OCI-M2 (cell line): ENCODE measurements at regions not wholly inside any gene's neighbourhood (a gene's known extent, or its start where the extent isn't known, plus 50 kb on each side); places are given as distances from the start of the nearest gene placed in this dataset.

Source experiments
- DNase-seq: peaks from one replicate; lab custom pipeline; 2025; ENCODE audit not compliant: unreplicated experiment; lab: John Stamatoyannopoulos, UW

DNA sequence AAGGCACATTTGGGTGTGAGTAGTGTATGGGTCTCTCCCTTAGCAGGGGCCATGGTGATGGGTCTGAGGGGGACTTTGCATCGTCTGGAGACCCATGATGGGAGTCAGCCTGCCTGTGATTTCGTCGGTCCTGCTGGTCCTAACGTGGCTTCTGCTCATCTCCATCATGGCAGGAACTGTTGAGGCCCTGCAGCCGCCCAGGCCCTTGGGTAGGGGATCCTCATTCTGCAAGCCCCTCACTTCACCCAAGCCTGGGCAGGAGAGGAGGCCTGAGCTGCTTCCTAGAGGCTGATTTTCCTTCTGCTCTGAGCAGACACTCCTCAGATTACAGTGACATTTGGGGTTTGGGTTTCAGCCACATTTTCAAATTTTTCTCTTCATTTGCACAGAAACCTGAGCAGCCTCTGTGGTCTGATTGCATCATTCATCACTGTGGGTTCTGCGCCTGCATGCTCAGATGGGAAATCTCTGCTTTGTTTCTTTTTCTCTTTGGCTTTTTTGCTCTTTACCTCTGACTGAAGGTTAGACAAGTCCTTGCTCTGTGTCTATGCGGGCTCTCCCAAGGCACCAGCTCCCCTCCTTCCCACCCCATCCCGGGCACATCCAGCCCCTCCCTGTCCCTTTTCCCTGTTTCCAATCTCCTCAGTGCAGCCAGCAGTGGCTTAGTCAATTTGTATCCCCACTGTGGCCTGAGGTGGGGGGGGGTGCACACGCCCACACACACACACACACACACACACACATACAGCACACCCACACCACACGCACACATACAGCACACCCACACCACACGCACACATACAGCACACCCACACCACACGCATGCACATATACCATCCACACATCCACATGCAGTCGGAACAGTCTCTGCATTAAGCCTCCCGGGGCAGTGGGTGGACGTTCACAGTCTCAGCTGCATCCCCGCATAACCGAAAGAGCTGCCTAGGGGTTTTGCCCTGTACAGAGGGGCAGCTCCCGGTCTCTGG is 305.4 kb upstream of the HS6ST1 start:
- DNase-seq = no peak

- no peak for DNase-seq
Measured at GRCh38 chr2:128624956-128625355, 306.3 kb upstream of the HS6ST1 start.

GRCh38 chr2:128625421-128625820 is 306.8 kb upstream of the HS6ST1 start:
- DNase-seq = no peak

GRCh38 chr2:128625963-128626759 is 307.5 kb upstream of the HS6ST1 start:
- DNase-seq = no peak

DNA sequence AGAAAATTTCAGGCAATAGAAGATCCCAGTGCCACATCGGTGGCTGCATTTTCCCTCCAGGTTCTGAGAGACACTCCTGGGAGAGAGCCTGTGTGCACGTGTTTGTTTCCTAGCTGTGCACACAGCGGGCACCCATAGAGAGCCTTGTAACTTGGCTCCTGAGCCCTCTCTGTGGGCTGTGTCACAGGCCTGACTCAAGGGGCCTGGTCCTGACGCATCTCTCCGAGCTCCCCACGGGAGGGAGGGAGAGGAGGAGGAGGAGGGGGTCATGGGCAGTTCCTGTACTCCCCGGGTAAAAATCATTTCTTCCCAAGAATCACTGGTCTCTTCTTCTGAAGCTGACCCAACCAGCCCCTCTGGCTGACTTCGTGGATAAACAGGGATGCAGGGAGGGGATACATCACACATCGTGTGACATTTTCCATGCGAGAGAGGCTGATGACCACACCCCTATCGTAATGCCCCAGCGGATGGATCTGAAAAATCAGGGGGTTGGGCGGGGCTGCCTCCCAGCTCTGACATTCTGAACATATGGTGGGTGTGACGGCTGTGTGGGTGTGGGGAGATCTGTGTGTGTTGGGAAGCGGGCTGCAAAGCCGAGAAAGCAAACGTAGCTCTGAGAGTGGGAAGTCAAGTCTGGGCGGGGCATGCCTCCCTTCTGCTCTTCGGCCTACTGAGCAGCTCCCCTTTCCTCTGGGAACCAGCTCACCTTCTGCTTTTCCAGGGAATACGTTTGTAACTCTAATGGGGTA is 308.3 kb upstream of the HS6ST1 start:
- DNase-seq = no peak

- DNase-seq = no peak
Measured at GRCh38 chr2:128628206-128628605, 309.5 kb upstream of the HS6ST1 start.

- no peak for DNase-seq
Measured at GRCh38 chr2:128628996-128629395, 310.3 kb upstream of the HS6ST1 start.

GRCh38 chr2:128630974-128631697 is 312.5 kb upstream of the HS6ST1 start:
- DNase-seq = no peak

DNA sequence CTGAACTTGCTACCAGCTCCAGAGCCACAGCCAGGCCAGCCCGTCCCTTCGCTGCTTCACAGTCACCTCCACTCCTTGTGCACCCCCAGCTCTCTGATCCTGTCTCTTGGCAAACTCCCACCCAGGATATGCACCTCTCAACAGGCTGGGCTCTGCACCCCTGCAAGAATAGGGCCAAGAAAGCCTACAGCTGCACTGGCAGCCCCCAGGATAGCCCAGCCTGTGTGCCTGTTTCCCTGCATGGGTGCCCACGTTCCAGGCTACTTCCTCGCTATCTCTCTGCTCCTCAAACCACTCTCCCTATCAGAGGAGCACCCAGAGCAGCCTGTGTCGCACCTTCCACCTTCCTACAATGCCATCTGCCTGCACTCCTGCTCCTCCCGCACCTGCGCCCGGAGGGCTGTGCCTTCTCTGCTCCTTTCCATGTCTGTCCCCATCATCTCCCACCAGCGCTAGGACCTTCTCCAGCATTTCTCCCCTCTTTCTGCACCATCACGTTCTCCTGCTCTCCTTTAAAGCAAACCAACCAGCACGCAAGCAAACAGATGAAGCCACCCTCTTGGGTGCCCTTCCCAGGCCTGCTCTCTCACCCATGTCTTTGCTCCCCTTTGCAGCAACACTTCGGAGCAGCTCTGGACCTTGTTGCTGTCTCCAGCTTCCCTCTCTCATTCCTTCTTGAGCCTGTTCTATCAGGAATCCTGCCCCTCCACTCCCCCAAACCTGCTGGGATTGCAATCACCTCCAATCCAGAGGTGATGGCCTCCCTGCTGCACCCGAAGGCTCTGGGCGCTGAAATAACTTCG is 313.2 kb upstream of the HS6ST1 start:
- DNase-seq = no peak

GRCh38 chr2:128632501-128632800 is 313.8 kb upstream of the HS6ST1 start:
- no peak for DNase-seq

DNA sequence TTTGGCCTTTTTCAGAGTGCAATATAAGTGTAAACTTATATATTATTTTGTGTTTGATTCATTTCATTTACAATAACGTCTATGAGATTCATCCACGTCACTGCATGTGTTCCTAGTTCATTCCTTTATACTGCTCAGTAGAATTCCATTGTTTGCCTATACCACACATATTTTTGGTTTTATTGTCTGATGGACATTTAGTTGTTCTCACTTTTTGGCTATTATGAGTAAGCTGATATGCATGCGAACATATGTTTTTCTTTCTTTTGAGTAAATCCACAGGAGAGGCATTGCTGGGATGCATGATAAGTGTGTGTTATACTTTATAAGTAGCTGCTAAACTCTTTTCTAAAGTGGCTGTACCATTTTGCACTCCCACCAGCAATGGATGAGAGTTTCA is 314.8 kb upstream of the HS6ST1 start:
- no peak for DNase-seq

DNA sequence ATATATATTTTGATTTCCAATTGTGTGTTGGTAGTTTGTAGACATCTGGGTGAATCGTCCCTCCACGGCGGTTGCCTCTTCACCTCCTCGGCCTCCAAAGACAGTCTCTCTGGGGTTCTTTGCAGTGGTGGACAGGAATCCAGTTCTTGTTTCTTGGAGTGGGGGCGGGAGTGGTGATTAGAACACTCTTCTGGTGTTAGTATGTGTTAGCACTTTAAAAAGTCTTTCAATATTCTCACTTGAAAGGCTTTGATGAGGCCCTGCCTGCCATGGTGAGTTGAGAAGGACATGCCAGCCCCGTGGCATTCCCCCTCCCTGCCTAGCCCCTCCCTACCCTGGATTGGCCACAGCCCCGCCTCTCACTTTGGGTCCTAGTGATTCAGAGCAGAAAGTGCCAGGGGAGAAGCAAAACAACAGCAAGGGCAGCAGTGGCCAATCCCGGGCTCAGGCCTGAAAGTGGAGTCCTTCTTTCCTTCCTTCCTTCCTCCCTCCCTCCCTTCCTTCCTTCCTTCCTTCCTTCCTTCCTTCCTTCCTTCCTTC is 316.8 kb upstream of the HS6ST1 start:
- no peak for DNase-seq

DNA sequence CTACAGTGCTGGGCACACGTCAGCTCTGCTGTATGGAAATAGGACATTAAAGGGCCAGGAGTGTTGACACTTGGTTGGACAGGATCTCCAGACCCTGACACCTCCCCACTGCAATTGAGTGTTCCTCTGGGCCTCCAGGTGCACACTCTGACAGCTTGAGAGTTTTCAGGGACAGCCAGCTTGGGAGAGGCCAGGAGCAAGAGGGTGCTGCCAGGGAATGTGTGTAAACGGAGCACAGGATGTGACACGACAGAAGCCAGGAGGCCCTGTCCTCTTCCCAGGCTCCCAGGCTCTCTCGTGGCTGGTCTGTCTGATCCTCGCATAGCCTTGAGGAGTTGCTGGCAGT is 318.1 kb upstream of the HS6ST1 start:
- no peak for DNase-seq

DNA sequence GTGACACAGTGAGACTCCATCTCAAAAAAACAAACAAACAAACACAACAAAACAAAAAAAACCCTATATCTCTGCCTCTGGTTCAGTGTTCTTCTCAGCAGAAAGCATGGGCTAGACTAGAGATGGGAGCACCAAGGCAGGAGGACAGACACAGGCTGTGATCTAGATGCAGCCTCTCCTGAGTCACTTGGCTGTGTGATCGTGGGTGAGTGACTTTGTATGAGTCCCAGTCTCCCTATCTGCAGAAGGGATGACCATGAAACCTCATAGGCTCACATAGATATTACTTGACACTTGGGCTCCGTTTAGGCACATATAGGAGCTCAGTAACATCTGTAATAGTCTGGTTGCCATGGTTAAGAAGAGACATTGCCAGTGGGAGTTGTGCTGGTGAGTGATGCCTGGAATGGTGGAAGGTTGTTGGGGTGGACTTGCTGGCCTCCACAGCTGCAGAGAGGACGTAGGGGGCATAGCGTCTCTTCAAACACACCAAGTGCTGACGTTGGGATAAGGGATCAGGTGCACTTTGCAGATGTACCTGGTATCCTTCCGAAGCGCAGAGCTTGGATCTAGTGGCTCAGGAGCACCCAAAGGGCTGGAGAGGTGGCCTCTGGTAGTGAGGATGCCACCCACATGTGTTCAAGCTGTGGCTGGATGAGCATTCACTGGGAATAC is 318.9 kb upstream of the HS6ST1 start:
- no peak for DNase-seq

GRCh38 chr2:128638341-128639119 is 319.9 kb upstream of the HS6ST1 start:
- no peak for DNase-seq

GRCh38 chr2:128639120-128639477 is 320.4 kb upstream of the HS6ST1 start:
- no peak for DNase-seq

DNA sequence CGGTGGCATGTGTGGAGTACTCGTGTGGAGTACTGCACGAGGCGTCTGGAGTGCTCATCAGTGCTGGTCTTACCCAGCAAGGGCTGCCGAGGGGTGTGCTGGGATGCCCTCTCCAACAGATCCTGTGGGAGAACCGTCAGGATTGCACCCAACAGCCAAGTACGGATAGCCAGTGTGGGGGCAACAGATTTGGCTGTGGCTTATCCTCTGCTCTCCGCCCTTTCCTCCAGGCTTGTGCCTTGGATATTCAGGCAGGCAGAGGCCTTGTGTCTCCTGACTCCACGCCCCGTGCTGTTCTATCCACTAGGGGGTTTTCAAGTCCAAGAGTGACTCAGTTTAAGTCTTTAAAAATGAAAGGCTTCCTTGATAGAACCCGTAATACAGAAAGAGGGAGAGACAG is 321.0 kb upstream of the HS6ST1 start:
- no peak for DNase-seq

DNA sequence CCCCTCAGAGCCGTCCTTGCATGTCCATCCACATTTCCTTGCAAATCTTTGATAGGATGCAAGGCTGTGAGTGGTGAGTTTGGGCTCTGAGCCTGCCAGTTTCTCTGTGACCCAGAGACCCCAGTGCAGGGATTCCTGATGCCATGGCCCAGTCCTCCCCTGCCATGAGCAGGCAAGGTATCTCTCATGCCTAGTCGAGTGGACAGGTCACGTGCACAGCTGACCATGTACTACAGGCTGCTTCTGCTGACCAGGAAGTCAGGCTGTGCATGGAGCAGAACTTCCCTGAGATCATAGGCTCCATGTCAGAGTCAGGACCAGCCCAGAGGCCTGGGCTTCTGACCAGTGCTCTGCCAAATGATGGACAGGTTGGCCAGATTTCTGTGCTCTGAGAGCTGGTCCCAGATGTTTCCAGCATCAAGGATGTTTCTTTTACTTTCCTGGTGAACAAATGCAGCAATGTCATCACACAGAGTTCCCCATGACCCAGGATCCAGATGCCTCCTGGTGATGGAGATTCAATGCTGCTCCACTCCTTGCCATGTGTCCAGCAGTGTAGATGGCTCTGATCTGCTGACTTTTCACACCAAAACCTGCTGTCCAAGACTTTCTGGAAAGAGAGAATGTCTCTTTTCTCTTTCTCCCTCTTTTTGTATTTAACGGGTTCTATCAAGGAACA is 321.6 kb upstream of the HS6ST1 start:
- DNase-seq = no peak
